ENCODE measurements at regions not wholly inside any gene's neighbourhood (a gene's known extent, or its start where the extent isn't known, plus 50 kb on each side); places are given as distances from the start of the nearest gene placed in this dataset.

GRCh38 chr5:74055486-74056106 is 429.6 kb downstream of the ARHGEF28 start (continued):
- TF ChIP-seq CTCF (conservative IDR thresholded peaks at IDR 0.05; ENCODE audit: low read depth in 2 of 2) (no peak), STAT1 (IDR thresholded peaks at IDR 0.05; ENCODE audit: unreplicated experiment) (no peak), ZNF114 (CRISPR knock-in tag; IDR thresholded peaks at IDR 0.05) (no peak), ZNF331 (CRISPR knock-in tag; IDR thresholded peaks at IDR 0.05; ENCODE audit: low read depth) (no peak), JUNB (IDR thresholded peaks at IDR 0.05; ENCODE audit: unreplicated experiment) (no peak), ETS1 (IDR thresholded peaks at IDR 0.05) (no peak)

- ATAC-seq = no peak
- H3K27ac Mint-ChIP-seq = no peak overlapping the region
- no peaks in the 10 kb centered on the region for H4K20me1 ChIP-seq (replicated peaks; ENCODE audit: insufficient read depth)
- H3K27me3 Mint-ChIP-seq (ENCODE audit: insufficient read depth, low read depth, poor library complexity) = peaks cover 3% of the 10 kb centered on the region
- no peaks in the 10 kb centered on the region for H3K79me2 ChIP-seq (replicated peaks; ENCODE audit: insufficient read depth)
- no peak overlapping the region for H3K27ac ChIP-seq (ENCODE audit: low read depth)
- H3K4me2 ChIP-seq = no peak overlapping the region
- no peaks in the 10 kb centered on the region for H3K36me3 Mint-ChIP-seq (ENCODE audit: low read depth)
- no peak overlapping the region for H3K4me3 Mint-ChIP-seq
- no peak for DNase-seq (ENCODE audit: low spot score)
- H3K27me3 ChIP-seq (ENCODE audit: insufficient read depth) = no peaks in the 10 kb centered on the region
- no peak overlapping the region for H3K4me3 ChIP-seq
- H3K9me3 Mint-ChIP-seq = no peaks in the 10 kb centered on the region
- no peaks in the 10 kb centered on the region for H3K36me3 ChIP-seq (ENCODE audit: insufficient read depth)
- H2AFZ ChIP-seq = peak overlapping the region; percentile 61; the same call in 1 of the 2 replicates
- no peaks in the 10 kb centered on the region for H3F3A ChIP-seq (replicated peaks; ENCODE audit: low read depth)
- peaks cover 3% of the 10 kb centered on the region; the same call in 1 of the 2 replicates for H3K9me2 ChIP-seq (ENCODE audit: insufficient read depth)
- H3K4me1 Mint-ChIP-seq = peaks cover 28% of the 10 kb centered on the region
- peaks cover 9% of the 10 kb centered on the region for H3K4me1 ChIP-seq (ENCODE audit: insufficient read depth)
- no peak for TF ChIP-seq EZH2phosphoT487 (IDR thresholded peaks at IDR 0.05; ENCODE audit: unreplicated experiment)
- no peak for TF ChIP-seq CREB1 (CRISPR knock-in tag; IDR thresholded peaks at IDR 0.05; ENCODE audit: low read depth)
- no peak for TF ChIP-seq POLR2AphosphoS5 (IDR thresholded peaks at IDR 0.05; ENCODE audit: low read depth)
- TF ChIP-seq NANOG (IDR thresholded peaks at IDR 0.05; ENCODE audit: borderline replicate concordance) = no peak
- no peak for TF ChIP-seq EZH2 (IDR thresholded peaks at IDR 0.05; ENCODE audit: low read depth, unreplicated experiment)
- TF ChIP-seq STAT1 (IDR thresholded peaks at IDR 0.05; ENCODE audit: unreplicated experiment) = no peak
- no peak for TF ChIP-seq JUNB (IDR thresholded peaks at IDR 0.05; ENCODE audit: unreplicated experiment)
- no peak for TF ChIP-seq CTCF (conservative IDR thresholded peaks at IDR 0.05; ENCODE audit: low read depth in 2 of 2)
- no peak for TF ChIP-seq REST (IDR thresholded peaks at IDR 0.05; ENCODE audit: unreplicated experiment)
Measured at GRCh38 chr5:74054641-74055421, 428.8 kb downstream of the ARHGEF28 start.

All from GM23338 (cell line).